GM18519 (cell line): ENCODE measurements at regions not wholly inside any gene's neighbourhood (a gene's known extent, or its start where the extent isn't known, plus 50 kb on each side); places are given as distances from the start of the nearest gene placed in this dataset.
"Not testable (repeated sequence)": the region's sequence is repeated elsewhere in the genome, so short reads cannot be mapped to it uniquely, and the experiment has no call there.

ENCODE experiments used
- ATAC-seq: cut with Tn5 transposase; IDR thresholded peaks from one replicate; pipeline ENCODE4 v1.9.1; 2021; ENCODE audit warnings: mild to moderate bottlenecking, moderate library complexity; ENCODE audit not compliant: unreplicated experiment, low FRiP score

DNA sequence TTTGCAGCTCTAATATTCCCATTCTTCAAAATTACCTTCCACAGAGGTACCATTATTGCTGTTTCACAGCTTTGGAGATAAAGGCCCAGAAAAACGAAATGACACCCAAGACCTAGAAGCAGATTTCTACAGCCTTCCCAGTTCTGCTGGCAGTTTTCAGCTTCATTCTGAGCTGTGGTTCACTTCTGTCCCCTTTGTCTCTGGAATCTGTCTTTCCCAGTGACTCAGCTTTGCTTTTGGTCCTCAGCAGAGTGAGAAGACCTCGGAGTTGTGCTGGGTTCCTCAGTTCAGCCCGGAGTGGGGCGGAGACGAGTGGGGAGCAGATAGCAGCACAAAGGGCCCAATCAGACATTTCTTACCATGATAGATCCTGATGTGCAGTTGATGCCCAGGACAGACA lies 180.7 kb upstream of the CXCR4 start:
- no peak for ATAC-seq

DNA sequence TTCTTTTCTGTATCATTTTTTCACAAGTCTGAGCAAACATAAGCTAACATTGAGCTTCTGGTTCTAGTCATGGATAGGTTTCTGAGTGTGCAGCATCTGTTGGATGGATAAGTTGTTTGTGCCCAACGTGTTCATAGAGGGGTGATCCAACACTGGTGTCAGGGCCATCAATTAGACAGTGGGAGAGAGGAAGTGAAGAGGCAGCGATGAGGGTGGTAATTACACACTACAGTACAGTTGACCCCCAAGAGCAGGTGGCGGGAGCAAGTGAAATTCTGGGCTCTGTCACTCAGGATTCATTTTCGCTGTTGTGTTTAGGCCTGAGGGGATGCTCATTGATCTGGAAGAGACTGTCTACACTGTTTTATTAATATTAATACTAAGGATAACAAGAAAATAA lies 180.0 kb upstream of the CXCR4 start:
- no peak for ATAC-seq

DNA sequence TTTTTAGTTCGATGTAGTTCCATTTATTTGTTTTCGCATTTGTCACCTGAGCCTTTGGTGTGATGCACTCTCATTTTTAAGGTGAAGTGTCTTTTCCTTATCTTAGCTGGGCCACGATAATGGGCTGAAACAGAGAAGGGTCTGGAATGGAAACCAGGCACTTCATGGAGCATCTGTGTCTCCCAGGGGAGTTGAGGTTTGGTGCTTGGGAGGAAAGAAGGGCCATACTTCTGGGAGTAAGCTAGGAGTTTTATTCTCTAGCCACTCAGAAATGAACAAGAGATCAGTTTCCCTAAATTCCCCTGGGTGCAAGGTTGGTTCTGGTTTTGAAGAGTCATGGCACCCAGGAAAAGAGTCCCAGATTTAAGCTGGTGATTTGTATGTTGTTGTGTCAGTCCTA lies 179.4 kb upstream of the CXCR4 start:
- ATAC-seq = no peak

DNA sequence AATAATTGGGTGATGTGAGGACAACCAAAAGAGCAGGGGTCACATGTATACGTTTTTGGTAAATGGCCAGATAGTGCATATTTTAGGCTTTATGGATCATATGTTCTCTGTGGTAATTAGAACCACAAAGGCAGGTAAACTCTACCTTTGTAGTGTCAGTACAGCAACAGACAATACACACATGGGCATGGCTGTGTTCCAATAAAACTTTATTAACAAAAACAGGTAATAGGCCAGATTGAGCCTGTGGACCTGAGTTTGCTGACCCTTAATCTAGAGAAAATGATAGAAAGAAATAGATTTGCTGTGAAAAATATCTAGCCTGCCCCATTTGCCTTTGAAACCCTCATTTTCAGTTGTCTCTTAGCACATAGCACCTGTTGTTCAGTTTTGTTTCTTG lies 177.2 kb upstream of the CXCR4 start:
- no peak for ATAC-seq

DNA sequence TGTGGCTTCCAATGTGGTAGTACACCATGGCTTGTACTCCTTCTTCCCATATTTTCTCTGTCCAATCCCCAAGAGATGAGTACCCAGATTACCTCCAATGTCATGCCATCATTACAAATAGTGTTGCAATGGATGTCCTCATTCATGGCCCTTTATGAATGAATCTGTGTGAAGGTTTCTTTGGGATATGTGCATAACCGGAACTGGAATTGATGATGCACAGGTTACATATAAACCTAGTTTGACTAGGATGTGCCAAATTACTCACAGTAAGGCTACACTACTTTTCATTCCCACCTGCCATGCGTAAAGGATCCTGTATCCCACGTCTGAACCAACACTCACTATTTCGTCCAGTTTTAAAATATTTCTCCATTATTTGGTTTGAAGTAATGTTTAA lies 173.9 kb upstream of the CXCR4 start:
- ATAC-seq = no peak

DNA sequence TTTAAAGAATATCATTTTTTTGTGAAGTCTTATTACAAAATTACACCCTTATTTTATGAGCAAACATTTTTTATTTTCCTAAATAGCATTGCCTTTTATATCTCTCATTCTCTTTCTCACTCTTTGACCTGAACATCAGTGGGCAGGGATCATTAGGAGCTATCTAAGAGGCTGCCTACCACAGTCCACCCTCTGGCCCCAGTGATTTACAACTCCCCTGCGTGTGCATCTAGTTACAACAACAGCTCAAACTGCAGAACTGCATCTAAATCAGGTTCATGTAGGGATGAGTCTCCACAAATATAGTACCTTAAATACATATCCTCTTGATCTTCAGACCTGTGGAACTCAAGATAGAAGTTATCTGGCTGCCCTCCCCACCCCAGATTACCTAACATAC lies 172.4 kb upstream of the CXCR4 start:
- no peak for ATAC-seq

DNA sequence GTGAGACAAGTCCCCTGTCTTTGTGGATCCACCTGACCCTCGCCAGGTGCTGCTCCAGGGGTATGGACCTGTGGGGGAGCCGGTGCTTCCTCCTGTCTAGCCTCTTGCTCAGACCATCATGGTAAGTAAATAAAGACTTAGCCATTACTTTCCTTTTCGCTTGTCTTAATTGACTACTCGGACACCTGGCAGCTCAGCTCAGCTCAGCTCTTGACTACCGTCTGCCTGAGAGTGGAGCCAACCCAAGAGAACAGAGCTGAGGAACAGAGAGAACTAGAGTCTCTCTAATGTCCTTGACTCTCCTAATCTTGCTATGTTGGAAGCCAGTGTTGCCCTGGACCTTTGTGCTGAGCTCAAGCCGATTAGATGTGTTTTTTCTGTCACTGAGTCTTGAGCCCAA lies 170.3 kb upstream of the CXCR4 start:
- no peak for ATAC-seq

DNA sequence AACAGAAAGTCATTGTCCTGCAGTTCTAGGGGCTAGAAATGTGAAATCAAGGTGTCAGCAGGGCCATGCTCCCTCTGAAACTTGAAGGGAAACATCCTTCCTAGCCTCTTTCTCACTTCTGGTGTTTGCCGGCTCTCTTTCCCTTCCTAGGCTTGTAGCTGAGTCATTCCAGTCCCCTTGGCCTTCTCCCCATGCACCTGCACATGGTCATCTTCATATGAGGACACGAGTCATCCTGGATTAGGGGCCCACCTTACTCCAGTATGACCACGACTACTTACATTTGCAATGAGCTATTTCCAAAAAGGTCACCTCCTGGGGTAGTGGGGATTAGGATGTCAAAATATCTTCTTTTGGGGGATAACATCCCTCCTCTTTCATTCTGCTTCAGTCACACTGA lies 168.5 kb upstream of the CXCR4 start:
- ATAC-seq = no peak

DNA sequence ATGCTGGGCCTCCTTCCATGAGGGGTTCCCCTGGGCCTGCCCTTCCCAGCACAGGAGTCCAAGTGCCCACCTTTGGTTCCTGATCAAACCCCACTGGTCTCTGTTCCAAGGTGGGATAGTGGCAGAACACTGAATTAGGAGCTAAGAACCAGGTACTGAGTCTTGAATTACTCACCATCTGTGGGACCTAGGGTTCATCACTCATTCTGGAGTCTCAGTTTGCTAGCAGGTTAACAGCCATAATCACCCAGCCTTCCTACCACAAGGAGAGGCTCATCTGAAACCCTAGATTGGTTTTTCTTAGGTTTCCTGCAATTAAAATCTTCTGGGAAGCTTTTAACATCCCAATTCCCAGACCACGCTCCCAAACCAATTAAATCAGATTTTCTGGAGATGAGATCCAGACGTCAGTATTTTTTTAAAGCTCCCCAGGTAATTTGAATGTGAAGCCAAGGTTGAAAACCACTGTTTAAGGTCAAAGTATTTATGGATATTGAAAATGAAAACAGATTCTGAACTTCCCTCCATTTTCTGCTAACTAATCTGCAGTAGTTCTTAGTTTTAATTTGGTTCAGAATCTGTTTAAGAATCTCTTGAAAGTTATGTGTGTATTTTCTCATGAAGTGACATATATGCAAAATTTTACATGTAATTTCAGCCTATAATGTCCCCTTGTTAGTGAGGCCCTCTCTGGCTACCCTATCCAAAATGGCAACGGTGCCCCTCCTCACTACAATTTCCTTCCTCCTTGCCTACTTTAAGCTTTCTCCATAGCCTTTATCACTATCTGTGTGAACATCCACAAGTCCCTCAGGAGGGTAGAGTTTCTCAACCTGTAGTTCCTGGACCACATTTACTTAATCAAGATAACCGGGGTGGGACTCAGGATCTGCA lies 166.5 kb upstream of the CXCR4 start:
- peak; percentile 44 for ATAC-seq

DNA sequence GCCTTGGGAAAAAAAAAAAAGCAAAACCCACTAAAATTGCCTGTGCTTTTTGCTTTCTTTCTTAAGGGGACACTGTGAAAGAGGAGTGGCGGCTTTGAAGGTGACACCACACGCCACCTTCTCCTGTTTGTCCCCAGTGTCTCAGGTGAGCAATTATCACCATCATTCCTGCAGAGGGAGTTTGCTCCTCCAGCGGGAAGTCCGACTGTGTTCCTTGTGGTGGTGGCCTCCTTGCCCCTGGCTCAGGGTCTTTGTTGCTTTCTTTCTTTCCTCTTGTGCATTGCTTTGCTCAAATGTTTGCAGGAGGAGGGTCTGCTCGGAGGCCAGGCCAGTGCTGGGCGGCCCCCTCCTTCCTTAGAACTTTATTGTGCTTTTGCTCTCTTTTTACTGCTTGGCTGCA lies 164.3 kb upstream of the CXCR4 start:
- ATAC-seq = no peak

DNA sequence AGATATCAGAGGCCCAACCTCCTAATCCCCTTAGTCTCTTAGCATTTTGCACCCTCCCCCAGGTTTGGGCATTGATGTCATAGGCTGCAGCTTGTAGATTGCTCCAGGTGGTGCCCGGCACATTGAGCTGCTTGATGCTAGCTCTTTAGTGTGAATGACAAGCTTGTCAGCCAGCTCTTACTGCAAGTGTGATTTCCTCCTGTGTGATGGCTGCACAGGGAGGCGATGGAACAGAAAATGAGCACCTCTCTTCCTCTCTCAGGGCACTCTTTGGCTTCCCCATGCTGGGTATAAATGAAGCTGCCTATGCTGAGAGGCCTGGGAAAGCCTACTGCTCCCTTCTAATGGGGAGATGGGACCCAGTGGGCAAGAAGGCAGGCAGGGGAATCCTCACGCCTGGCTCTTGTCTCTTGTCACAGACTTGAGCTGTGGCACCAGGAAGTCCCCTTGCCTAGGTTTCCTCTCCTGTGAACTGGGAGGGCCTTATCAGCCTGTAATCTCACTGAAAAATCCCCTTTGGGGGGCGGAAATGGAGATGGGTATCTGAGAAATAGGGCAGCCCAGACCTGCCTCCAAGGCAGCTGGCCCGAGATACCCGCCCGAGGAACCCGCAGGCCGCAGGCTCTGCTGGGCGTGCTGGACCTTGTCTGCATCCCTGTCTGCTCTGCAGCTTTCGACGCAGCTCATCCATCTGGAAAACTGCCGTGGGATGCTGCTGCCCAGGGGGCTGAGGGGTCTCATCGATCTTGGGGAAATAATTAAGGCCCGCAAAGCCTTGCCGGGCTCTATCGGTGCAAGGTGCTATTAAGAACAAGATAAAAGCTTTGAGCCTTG lies 163.5 kb upstream of the CXCR4 start:
- no peak for ATAC-seq

DNA sequence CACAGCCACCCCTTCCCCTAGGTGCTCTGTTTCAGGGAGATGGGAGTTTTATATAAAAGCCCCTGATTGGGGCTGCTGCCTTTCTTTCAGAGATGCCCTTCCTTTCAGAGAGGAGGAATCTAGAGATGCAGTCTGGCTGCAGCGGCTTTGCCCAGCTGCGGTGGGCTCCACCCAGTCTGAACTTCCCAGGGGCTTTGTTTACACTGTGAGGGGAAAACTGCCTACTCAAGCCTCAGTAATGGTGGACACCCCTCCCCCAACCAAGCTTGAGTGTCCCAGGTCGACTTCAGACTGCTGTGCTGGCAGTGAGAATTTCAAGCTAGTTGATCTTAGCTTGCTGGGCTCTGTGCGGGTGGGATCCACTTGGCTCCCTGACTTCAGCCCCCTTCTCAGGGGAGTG lies 148.4 kb upstream of the CXCR4 start:
- not testable (repeated sequence) for ATAC-seq

DNA sequence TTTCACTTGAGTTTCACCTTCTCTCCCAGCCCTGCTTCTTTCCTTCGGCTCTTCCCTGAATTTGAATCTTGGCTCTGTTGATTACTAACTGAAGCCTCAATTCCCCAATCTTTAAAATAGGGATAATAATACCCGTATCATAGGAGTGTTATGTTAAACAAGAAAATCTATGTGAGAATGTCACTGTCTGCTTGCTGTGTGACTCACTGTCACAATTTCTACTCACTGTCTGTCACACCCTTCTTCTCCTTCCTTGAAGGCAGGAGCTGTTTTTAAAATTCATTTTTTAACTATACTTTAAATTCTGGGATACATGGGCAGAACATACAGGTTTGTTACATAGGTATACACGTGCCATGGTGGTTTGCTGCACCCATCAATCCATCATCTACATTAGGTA lies 141.6 kb upstream of the CXCR4 start:
- no peak for ATAC-seq

DNA sequence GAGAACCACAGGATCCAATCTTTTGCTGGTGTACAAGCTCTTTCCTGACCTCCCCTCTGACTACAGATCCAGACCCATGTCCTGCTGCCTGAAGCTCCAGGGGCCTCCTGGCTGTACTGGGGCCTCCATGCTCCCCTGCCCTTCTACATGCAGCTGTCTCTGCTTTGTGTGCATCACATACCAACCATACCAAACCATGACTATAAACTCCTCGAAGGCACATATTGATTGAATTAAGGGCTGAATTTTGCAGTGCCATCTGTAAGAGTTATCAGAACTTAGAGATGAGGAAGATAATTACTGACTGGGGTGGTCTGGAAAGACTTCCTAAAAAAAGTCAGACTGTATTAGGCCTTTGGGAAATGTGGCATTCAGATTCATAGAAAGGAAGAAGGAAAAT lies 139.9 kb upstream of the CXCR4 start:
- no peak for ATAC-seq

DNA sequence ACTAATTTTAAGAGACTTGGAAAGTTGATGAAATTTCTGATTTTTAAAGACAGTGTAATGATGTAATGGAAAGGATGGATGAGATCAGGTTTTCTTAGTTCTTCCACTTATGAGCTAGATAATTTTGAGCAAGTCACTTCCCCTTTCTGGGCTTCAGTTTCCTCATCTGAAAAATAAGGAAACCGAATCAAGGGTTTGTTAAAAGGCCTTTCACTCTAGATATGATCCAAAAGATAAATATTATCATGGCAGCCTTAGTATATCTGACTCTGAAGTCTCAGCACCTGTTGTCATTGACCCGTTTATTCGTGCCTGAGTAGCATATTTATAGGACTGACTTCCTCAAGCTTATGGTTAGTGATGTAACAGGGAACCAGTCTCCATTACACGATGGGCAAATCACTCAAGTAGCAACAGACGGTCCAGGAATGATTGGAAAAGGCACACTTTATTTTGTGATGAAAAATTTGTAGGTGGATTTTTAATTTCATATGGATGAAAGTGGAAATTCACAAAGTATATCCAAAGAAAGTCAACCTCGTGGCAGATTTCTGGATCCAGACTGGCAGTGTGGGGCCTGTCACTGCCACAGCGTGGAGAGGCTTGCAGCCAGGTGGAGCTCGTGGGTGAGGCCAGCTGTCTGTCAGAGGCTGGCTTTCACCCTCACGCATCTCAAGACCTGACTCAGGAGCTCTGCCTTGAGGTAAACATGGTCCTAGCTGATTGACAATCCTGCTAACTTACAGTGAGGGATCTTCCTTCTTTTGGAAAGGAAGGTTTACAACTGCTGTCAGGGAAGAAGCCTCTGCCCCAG lies 137.9 kb upstream of the CXCR4 start:
- peak; percentile 35 for ATAC-seq

DNA sequence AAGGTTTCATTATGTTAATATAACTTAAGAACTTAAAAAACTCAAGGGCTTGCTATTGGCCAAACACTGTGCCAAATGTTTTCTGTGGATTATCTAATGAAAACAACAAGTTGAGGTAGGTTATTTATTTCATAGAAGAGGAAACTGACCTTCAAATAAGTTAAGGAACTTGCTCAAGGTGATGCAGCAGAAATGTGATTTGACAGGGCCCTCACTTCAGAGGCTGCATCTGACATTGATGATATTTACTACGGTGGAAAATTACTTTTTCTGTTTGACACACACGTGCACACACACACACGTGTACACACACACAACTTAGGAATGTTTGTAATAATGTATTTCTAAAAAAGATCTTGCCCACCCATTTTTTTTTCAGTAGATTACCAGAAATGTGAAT lies 137.2 kb upstream of the CXCR4 start:
- ATAC-seq = no peak

DNA sequence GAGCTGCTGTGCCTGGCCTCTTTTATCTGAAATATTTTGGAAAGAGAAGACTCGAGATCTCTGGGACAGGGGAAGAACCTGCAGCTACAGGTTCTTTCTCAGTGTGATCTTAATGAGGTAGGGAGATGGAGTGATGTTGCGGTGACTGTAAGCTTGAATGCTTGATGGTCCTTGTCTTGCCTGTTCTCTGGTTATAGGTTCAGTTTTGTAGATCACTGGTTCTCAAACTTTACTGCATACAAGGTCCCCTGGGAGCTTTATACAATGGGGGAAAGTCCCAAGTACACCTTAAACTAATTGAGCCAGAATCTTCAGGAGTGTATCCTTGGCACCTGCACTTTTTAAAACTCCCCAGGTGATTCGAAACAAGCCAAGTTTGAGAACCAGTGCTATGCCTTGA lies 136.7 kb upstream of the CXCR4 start:
- no peak for ATAC-seq

DNA sequence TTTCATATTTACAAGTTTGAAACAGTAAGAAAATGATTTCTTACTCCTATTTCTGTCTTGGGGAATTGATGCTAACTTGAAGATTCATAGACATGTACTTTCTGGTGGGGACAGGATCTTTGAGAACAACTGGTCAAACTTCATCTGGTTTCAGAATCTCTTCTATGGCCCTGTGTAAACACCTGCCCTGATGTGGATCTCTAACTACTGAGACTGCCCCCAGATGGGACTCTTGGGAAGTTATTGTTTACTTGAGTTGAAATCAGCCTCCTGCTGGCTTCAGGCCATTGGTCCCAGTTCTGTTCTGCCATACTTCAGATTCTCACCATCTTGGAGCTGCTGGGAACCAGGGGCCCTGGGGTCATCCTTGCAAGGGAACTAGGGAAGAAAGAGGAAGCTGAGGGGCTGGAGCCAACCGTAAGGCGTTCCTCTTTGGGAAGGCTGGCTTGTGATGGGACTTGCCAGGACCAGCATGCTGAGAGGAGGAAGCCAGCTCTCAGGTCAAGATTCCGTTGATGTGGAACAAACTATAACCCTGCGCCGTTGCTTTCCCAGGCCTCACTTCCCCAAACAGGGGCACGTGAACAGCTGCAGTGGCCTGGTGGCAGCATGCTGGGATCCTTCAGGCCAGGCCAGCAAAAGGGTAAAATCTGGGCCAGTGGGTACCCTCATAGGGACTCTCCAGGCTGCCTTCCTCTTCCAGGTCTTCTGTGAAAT lies 135.5 kb upstream of the CXCR4 start:
- ATAC-seq = no peak

DNA sequence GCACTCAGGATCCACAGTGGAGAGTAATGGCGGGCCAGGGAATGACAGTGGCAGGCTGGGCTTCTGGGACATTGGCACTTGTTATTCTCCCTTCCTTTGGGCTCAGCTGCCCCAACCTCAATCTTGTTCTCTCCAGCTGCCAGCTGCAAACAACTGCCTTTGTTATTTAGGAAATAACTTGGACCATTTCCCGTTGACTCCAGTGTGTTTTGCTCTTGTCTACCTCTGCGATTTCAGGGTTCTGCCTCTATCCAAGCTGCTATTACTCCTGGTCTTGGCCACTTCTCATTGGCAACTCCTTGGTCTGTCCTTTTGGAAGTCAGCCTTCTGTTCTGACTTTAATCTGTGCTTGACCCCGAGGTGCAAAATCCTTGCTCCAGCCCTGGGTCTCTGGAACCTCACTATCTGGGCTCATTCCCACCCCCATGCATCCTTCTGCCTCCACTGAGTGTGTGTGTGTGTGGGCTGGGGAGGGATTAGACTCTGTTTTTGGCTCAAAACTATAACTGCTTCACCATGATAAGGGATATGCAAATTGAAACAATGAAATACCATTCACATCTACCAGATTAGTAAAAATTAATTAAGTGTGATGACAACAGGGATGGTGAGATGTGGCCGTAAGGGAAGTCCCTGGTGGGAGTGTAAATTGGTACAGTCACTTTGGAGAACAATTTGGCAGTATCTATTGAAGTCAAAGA lies 134.1 kb upstream of the CXCR4 start:
- no peak for ATAC-seq
